ENCODE measurements at regions not wholly inside any gene's neighbourhood (a gene's known extent, or its start where the extent isn't known, plus 50 kb on each side); places are given as distances from the start of the nearest gene placed in this dataset.

DNA sequence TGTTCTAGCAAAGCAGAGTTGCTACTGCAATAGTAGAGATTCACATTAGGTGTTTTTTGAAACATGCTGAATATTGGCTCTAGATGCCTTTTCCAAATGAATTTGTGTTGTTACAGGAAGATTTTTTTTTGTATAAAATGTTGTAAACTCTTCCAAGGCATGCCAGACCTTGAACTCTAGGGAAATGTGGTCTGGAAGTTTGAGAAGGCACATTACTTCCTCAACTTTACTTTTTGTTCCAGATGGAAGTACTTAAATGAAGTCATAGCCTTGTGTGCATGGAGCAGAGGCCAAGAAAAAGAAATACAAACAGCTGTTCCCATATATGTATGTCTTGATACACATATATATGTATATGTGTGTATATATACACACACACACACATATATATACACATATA is 585.7 kb upstream of the MARCKS start:
- H3K36me3 ChIP-seq (ENCODE audit: insufficient read depth, low read length) = no peaks in the 10 kb centered on the region
- H3K79me2 ChIP-seq (ENCODE audit: insufficient read depth, low read length) = no peaks in the 10 kb centered on the region
- no peaks in the 10 kb centered on the region for H3K4me1 ChIP-seq (ENCODE audit: insufficient read depth, low read length, severe bottlenecking)
- H4K20me1 ChIP-seq (ENCODE audit: insufficient read depth, low read length) = no peaks in the 10 kb centered on the region
- no peaks in the 10 kb centered on the region for H3K27me3 ChIP-seq (ENCODE audit: insufficient read depth, low read length)
- no peaks in the 10 kb centered on the region for H3F3A ChIP-seq (ENCODE audit: insufficient read depth, low read length)
- H3K9ac ChIP-seq (ENCODE audit: low read length) = no peak overlapping the region
- TF ChIP-seq, protein P1, sequence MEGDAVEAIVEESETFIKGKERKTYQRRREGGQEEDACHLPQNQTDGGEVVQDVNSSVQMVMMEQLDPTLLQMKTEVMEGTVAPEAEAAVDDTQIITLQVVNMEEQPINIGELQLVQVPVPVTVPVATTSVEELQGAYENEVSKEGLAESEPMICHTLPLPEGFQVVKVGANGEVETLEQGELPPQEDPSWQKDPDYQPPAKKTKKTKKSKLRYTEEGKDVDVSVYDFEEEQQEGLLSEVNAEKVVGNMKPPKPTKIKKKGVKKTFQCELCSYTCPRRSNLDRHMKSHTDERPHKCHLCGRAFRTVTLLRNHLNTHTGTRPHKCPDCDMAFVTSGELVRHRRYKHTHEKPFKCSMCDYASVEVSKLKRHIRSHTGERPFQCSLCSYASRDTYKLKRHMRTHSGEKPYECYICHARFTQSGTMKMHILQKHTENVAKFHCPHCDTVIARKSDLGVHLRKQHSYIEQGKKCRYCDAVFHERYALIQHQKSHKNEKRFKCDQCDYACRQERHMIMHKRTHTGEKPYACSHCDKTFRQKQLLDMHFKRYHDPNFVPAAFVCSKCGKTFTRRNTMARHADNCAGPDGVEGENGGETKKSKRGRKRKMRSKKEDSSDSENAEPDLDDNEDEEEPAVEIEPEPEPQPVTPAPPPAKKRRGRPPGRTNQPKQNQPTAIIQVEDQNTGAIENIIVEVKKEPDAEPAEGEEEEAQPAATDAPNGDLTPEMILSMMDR (IDR thresholded peaks at IDR 0.05; ENCODE audit: low read length) = no peak
- TF ChIP-seq EZH2 (IDR thresholded peaks at IDR 0.05; ENCODE audit: borderline replicate concordance, low read length) = no peak
- no peaks in the 10 kb centered on the region for H3K9me2 ChIP-seq (ENCODE audit: low read depth, low read length)
- H3K27ac ChIP-seq (ENCODE audit: low read depth, low read length, poor library complexity, severe bottlenecking) = no peak overlapping the region
- H3K4me3 ChIP-seq (ENCODE audit: low read depth, low read length, poor library complexity, severe bottlenecking) = no peak overlapping the region
- no peak overlapping the region for H3K4me2 ChIP-seq (ENCODE audit: low read length)
- H3K9me3 ChIP-seq (ENCODE audit: low read length) = no peaks in the 10 kb centered on the region; the same call in 1 of the 2 replicates
- no peak overlapping the region for H2AFZ ChIP-seq (ENCODE audit: low read length)

DNA sequence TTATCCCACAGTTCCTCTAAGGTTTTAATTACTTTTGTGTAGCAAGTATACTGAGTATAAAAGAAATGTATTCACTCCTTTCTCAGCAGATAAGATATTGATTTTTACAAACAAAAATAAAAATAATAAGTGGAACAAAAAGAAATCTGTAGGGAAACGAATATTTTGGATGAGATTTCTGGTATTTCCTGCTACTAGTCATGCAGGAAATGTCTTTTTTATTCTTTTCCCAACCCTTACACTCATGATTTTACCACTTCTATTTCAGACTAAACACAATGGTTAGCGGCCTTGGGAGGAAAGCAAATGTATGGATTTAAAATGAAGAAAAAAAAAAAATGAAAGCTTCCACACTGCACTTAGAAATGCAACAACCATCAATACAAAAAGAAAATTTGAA is 580.5 kb upstream of the MARCKS start:
- no peak overlapping the region for H3K9ac ChIP-seq (ENCODE audit: low read length)
- TF ChIP-seq, protein P1 (IDR thresholded peaks at IDR 0.05; ENCODE audit: low read length) = no peak
- no peak for TF ChIP-seq EZH2 (IDR thresholded peaks at IDR 0.05; ENCODE audit: borderline replicate concordance, low read length)
- H3K9me2 ChIP-seq (ENCODE audit: low read depth, low read length) = no peaks in the 10 kb centered on the region
- H3K27me3 ChIP-seq (ENCODE audit: insufficient read depth, low read length) = no peaks in the 10 kb centered on the region
- H3K36me3 ChIP-seq (ENCODE audit: insufficient read depth, low read length) = no peaks in the 10 kb centered on the region
- no peak overlapping the region for H3K27ac ChIP-seq (ENCODE audit: low read depth, low read length, poor library complexity, severe bottlenecking)
- no peaks in the 10 kb centered on the region for H3K79me2 ChIP-seq (ENCODE audit: insufficient read depth, low read length)
- no peaks in the 10 kb centered on the region for H3K9me3 ChIP-seq (ENCODE audit: low read length)
- no peaks in the 10 kb centered on the region for H3K4me1 ChIP-seq (ENCODE audit: insufficient read depth, low read length, severe bottlenecking)
- no peak overlapping the region for H3K4me3 ChIP-seq (ENCODE audit: low read depth, low read length, poor library complexity, severe bottlenecking)
- H2AFZ ChIP-seq (ENCODE audit: low read length) = no peak overlapping the region
- no peak overlapping the region for H3K4me2 ChIP-seq (ENCODE audit: low read length)
- H4K20me1 ChIP-seq (ENCODE audit: insufficient read depth, low read length) = no peaks in the 10 kb centered on the region
- no peaks in the 10 kb centered on the region for H3F3A ChIP-seq (ENCODE audit: insufficient read depth, low read length)

DNA sequence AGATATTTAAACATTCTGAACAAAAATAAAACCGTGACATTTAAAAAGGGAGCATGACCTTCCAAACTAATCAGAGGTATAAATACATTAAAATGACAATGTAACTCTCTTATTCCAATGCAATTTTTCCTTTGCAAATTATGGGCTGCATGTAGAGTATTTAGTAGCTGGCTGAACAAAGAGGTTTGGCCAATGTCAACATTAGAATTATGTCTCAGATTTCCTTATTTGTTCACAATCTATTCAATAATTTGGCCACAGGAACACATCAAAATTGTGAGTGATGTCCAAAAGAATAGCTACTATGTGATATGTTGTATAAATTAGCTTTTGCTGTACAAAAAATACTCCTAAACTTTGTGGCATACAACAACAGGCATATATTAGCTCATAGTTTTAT is 580.0 kb upstream of the MARCKS start:
- H2AFZ ChIP-seq (ENCODE audit: low read length) = no peak overlapping the region
- H3K4me1 ChIP-seq (ENCODE audit: insufficient read depth, low read length, severe bottlenecking) = no peaks in the 10 kb centered on the region
- no peaks in the 10 kb centered on the region for H3K79me2 ChIP-seq (ENCODE audit: insufficient read depth, low read length)
- H3K9ac ChIP-seq (ENCODE audit: low read length) = no peak overlapping the region
- H3K9me2 ChIP-seq (ENCODE audit: low read depth, low read length) = no peaks in the 10 kb centered on the region
- no peaks in the 10 kb centered on the region for H3K9me3 ChIP-seq (ENCODE audit: low read length)
- H3K27me3 ChIP-seq (ENCODE audit: insufficient read depth, low read length) = no peaks in the 10 kb centered on the region
- H4K20me1 ChIP-seq (ENCODE audit: insufficient read depth, low read length) = no peaks in the 10 kb centered on the region
- H3F3A ChIP-seq (ENCODE audit: insufficient read depth, low read length) = no peaks in the 10 kb centered on the region
- H3K4me3 ChIP-seq (ENCODE audit: low read depth, low read length, poor library complexity, severe bottlenecking) = no peak overlapping the region
- no peak overlapping the region for H3K27ac ChIP-seq (ENCODE audit: low read depth, low read length, poor library complexity, severe bottlenecking)
- no peak overlapping the region for H3K4me2 ChIP-seq (ENCODE audit: low read length)
- no peaks in the 10 kb centered on the region for H3K36me3 ChIP-seq (ENCODE audit: insufficient read depth, low read length)
- TF ChIP-seq, protein P1 (IDR thresholded peaks at IDR 0.05; ENCODE audit: low read length) = no peak
- TF ChIP-seq EZH2 (IDR thresholded peaks at IDR 0.05; ENCODE audit: borderline replicate concordance, low read length) = no peak
